ENCODE measurements at regions not wholly inside any gene's neighbourhood (a gene's known extent, or its start where the extent isn't known, plus 50 kb on each side); places are given as distances from the start of the nearest gene placed in this dataset.

- TF ChIP-seq POLR2AphosphoS5 (IDR thresholded peaks at IDR 0.05) (no peak), SMC3 (conservative IDR thresholded peaks at IDR 0.05; ENCODE audit: poor library complexity) (no peak), RAD21 (conservative IDR thresholded peaks at IDR 0.05) (no peak), EP300 (conservative IDR thresholded peaks at IDR 0.05; ENCODE audit: poor library complexity, severe bottlenecking) (no peak), MXI1 (conservative IDR thresholded peaks at IDR 0.05; ENCODE audit: poor library complexity, severe bottlenecking) (no peak), EZH2 (IDR thresholded peaks at IDR 0.05; ENCODE audit: borderline replicate concordance, insufficient read depth, low read length, poor library complexity, severe bottlenecking) (no peak)
- TF ChIP-seq, protein P1, sequence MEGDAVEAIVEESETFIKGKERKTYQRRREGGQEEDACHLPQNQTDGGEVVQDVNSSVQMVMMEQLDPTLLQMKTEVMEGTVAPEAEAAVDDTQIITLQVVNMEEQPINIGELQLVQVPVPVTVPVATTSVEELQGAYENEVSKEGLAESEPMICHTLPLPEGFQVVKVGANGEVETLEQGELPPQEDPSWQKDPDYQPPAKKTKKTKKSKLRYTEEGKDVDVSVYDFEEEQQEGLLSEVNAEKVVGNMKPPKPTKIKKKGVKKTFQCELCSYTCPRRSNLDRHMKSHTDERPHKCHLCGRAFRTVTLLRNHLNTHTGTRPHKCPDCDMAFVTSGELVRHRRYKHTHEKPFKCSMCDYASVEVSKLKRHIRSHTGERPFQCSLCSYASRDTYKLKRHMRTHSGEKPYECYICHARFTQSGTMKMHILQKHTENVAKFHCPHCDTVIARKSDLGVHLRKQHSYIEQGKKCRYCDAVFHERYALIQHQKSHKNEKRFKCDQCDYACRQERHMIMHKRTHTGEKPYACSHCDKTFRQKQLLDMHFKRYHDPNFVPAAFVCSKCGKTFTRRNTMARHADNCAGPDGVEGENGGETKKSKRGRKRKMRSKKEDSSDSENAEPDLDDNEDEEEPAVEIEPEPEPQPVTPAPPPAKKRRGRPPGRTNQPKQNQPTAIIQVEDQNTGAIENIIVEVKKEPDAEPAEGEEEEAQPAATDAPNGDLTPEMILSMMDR (IDR thresholded peaks at IDR 0.05; ENCODE audit: poor library complexity, severe bottlenecking), result no peak
Measured at GRCh38 chrX:39665830-39666518, 431.8 kb downstream of the BCOR start.
